IMR-90 (cell line): ENCODE measurements at regions not wholly inside any gene's neighbourhood (a gene's known extent, or its start where the extent isn't known, plus 50 kb on each side); places are given as distances from the start of the nearest gene placed in this dataset.

Experiments
- ATAC-seq: fragments of 200-7000 bp; cut with Tn5 transposase; 2 replicates; pipeline ENCODE4 v1.9.1; 2020; ENCODE audit warnings: low read depth, mild to moderate bottlenecking, moderate library complexity
- BruUV-seq: library from RNA; stranded (reverse); fragments of 400-500 nt; replicated peaks from 2 replicates; lab custom pipeline; 2021; lab: Mats Ljungman, UMichigan
- CTCF ChIA-PET: fragments of 300-600 bp; formaldehyde crosslinking; extraction: SDS; loops from one replicate; lab custom pipeline; 2021; ENCODE audit warnings: antibody characterized with exemption; lab: Yijun Ruan, JAX
- POLR2A ChIA-PET: fragments of 300-600 bp; sonication (Branson Sonifier 250); formaldehyde crosslinking; loops from one replicate; lab custom pipeline; 2022; ENCODE audit warnings: antibody characterized with exemption; ENCODE audit not compliant: unreplicated experiment; lab: Charles Lee
- DNase-seq: peaks from one replicate; pipeline ENCODE4 v3.0.0; 2013
- H2AFZ ChIP-seq: replicated peaks from 2 replicates; pipeline ENCODE3; 2013; ENCODE audit warnings: low read length, mild to moderate bottlenecking; ENCODE audit not compliant: poor library complexity
- H2AK5ac ChIP-seq: 2 replicates; pipeline ENCODE4 v1.6.1; 2013; ENCODE audit warnings: low read depth, low read length, inconsistent platforms
- H2AK9ac ChIP-seq: replicated peaks from 2 replicates; pipeline ENCODE3; 2013; ENCODE audit warnings: mild to moderate bottlenecking, low read depth, low read length, moderate library complexity; ENCODE audit not compliant: poor library complexity
- H2BK120ac ChIP-seq: 2 replicates; pipeline ENCODE4 v1.6.1; 2013; ENCODE audit warnings: low read depth, low read length, inconsistent platforms
- H2BK15ac ChIP-seq: 3 replicates; pipeline ENCODE4 v1.6.1; 2013; ENCODE audit warnings: low read depth, low read length, inconsistent platforms
- H2BK20ac ChIP-seq: 2 replicates; pipeline ENCODE4 v1.6.1; 2013; ENCODE audit warnings: low read depth, mild to moderate bottlenecking, inconsistent platforms, low read length, moderate library complexity
- H2BK5ac ChIP-seq: 2 replicates; pipeline ENCODE4 v1.6.1; 2013; ENCODE audit warnings: mild to moderate bottlenecking, low read depth, low read length, inconsistent platforms; ENCODE audit not compliant: poor library complexity, severe bottlenecking
- H3K14ac ChIP-seq: replicated peaks from 2 replicates; pipeline ENCODE4 v1.6.1; 2013; ENCODE audit warnings: low read depth, low read length, inconsistent platforms
- H3K18ac ChIP-seq: 2 replicates; pipeline ENCODE4 v1.6.1; 2013; ENCODE audit warnings: low read depth, low read length, control low read depth
- H3K23ac ChIP-seq: 2 replicates; pipeline ENCODE4 v1.6.1; 2013; ENCODE audit warnings: low read depth, low read length, inconsistent platforms
- H3K27ac ChIP-seq: 2 replicates; pipeline ENCODE4 v1.5.1; 2013; ENCODE audit warnings: mild to moderate bottlenecking, control low read depth, low read length; ENCODE audit not compliant: insufficient read depth
- H3K27me3 ChIP-seq: 2 replicates; pipeline ENCODE4 v1.6.1; 2013; ENCODE audit warnings: low read length; ENCODE audit not compliant: control insufficient read depth, insufficient read depth
- H3K36me3 ChIP-seq: 2 replicates; pipeline ENCODE4 v1.6.1; 2013; ENCODE audit warnings: low read length, mixed read lengths; ENCODE audit not compliant: control insufficient read depth, insufficient read depth
- H3K4ac ChIP-seq: 2 replicates; pipeline ENCODE4 v1.6.1; 2013; ENCODE audit warnings: low read depth, low read length, inconsistent platforms
- H3K4me1 ChIP-seq: 2 replicates; pipeline ENCODE4 v1.6.1; 2013; ENCODE audit warnings: low read length, mixed read lengths; ENCODE audit not compliant: control insufficient read depth, insufficient read depth
- H3K4me2 ChIP-seq: 2 replicates; pipeline ENCODE4 v1.6.1; 2013; ENCODE audit warnings: low read depth, mild to moderate bottlenecking, control low read depth, low read length, moderate library complexity
- H3K4me3 ChIP-seq: 2 replicates; pipeline ENCODE4 v1.5.1; 2013; ENCODE audit warnings: low read depth, mild to moderate bottlenecking, control low read depth, low read length, moderate library complexity; ENCODE audit not compliant: insufficient read depth
- H3K56ac ChIP-seq: 2 replicates; pipeline ENCODE4 v1.6.1; 2013; ENCODE audit warnings: low read length, inconsistent platforms; ENCODE audit not compliant: insufficient read depth; ENCODE audit errors: extremely low read depth
- H3K79me1 ChIP-seq, 2 experiments: 2 replicates each; pipeline ENCODE4 v1.6.1; 2013; ENCODE audit warnings: low read length in 2 of 2, inconsistent platforms in 1 of 2, low read depth in 1 of 2
- H3K9ac ChIP-seq: 2 replicates; pipeline ENCODE4 v1.6.1; 2013; ENCODE audit warnings: low read depth, low read length, control low read depth
- H3K9me1 ChIP-seq: 2 replicates; pipeline ENCODE4 v1.6.1; 2013; ENCODE audit warnings: low read length, inconsistent platforms; ENCODE audit not compliant: insufficient read depth
- H3K9me3 ChIP-seq: 2 replicates; pipeline ENCODE4 v1.6.1; 2013; ENCODE audit warnings: low read length; ENCODE audit not compliant: control insufficient read depth, insufficient read depth
- H4K20me1 ChIP-seq: 2 replicates; pipeline ENCODE4 v1.6.1; 2013; ENCODE audit warnings: low read length, inconsistent platforms; ENCODE audit not compliant: insufficient read depth
- H4K5ac ChIP-seq: 2 replicates; pipeline ENCODE4 v1.6.1; 2013; ENCODE audit warnings: mild to moderate bottlenecking, low read depth, low read length, control low read depth
- H4K8ac ChIP-seq, 2 experiments: 2 replicates each; pipeline ENCODE4 v1.6.1; 2013; ENCODE audit warnings: low read depth in 2 of 2, low read length in 2 of 2, control low read depth in 1 of 2, inconsistent platforms in 1 of 2
- H4K91ac ChIP-seq: 2 replicates; pipeline ENCODE4 v1.6.1; 2013; ENCODE audit warnings: low read depth, low read length, inconsistent platforms; ENCODE audit not compliant: insufficient read depth
- BHLHE40 ChIP-seq: fragments of 150-350 bp; IDR thresholded peaks from 2 replicates; pipeline ENCODE4 v1.6.1; 2016; ENCODE audit warnings: mild to moderate bottlenecking, low read depth, low read length
- CEBPB ChIP-seq: IDR thresholded peaks from 2 replicates; pipeline ENCODE4 v1.6.1; 2012; ENCODE audit warnings: low read depth, low read length, improper control_type of control experiment
- CHD1 ChIP-seq: IDR thresholded peaks from 2 replicates; pipeline ENCODE4 v1.6.1; 2012; ENCODE audit warnings: low read depth, low read length, improper control_type of control experiment
- ELK1 ChIP-seq: fragments of 150-350 bp; IDR thresholded peaks from 2 replicates; pipeline ENCODE4 v1.6.1; 2016; ENCODE audit warnings: low read depth, mild to moderate bottlenecking, low read length, moderate library complexity, borderline replicate concordance
- FOS ChIP-seq: fragments of 150-350 bp; IDR thresholded peaks from 2 replicates; pipeline ENCODE4 v1.6.1; 2016; ENCODE audit warnings: low read depth, low read length
- MAFK ChIP-seq: IDR thresholded peaks from 2 replicates; pipeline ENCODE4 v1.6.1; 2012; ENCODE audit warnings: low read depth, low read length, improper control_type of control experiment
- MXI1 ChIP-seq: IDR thresholded peaks from 2 replicates; pipeline ENCODE4 v1.6.1; 2012; ENCODE audit warnings: low read depth, mild to moderate bottlenecking, low read length, moderate library complexity, borderline replicate concordance
- NFE2L2 ChIP-seq: fragments of 150-350 bp; IDR thresholded peaks from 2 replicates; pipeline ENCODE4 v1.6.1; 2016; ENCODE audit warnings: low read depth, mild to moderate bottlenecking, low read length
- POLR2A ChIP-seq: IDR thresholded peaks from 2 replicates; pipeline ENCODE4 v1.6.1; 2012; ENCODE audit warnings: mild to moderate bottlenecking, low read depth, low read length
- RAD21 ChIP-seq: IDR thresholded peaks from 2 replicates; pipeline ENCODE4 v1.6.1; 2012; ENCODE audit warnings: low read length, improper control_type of control experiment
- RCOR1 ChIP-seq: IDR thresholded peaks from 2 replicates; pipeline ENCODE4 v1.6.1; 2012; ENCODE audit warnings: mild to moderate bottlenecking, low read length, improper control_type of control experiment; ENCODE audit not compliant: insufficient replicate concordance
- RFX5 ChIP-seq: IDR thresholded peaks from 2 replicates; pipeline ENCODE4 v1.8.0; 2012; ENCODE audit warnings: low read depth, mild to moderate bottlenecking, low read length, moderate library complexity
- SMC3 ChIP-seq: fragments of 150-350 bp; IDR thresholded peaks from 2 replicates; pipeline ENCODE4 v1.6.1; 2016; ENCODE audit warnings: low read depth, mild to moderate bottlenecking, antibody characterized with exemption, low read length, moderate library complexity
- USF2 ChIP-seq: fragments of 150-350 bp; IDR thresholded peaks from 2 replicates; pipeline ENCODE4 v1.6.1; 2017; ENCODE audit warnings: mild to moderate bottlenecking, antibody characterized with exemption, low read length, low read depth
- WGBS, 2 experiments: methylation state at CpG; one replicate each; pipeline versions ENCODE4 v1.1.5 to v1.1.7; 2013; ENCODE audit warnings: missing lambda C conversion rate in 2 of 2; ENCODE audit not compliant: insufficient read length in 1 of 2; ENCODE audit errors: extremely low coverage in 2 of 2; 5-methylcytosine and 5-hydroxymethylcytosine counted together
- dilution Hi-C: fragments of 300-500 bp; cut with HindIII; formaldehyde crosslinking; loops from one replicate; pipeline ENCODE4 v1.14.3; 2018; ENCODE audit warnings: low sequenced_read_pairs; ENCODE audit not compliant: unreplicated experiment
- in situ Hi-C: fragments of 300-500 bp; cut with MboI; formaldehyde crosslinking; loops from 3 replicates; pipeline ENCODE4 v1.14.3; 2019; ENCODE audit warnings: low sequenced_read_pairs, inconsistent platforms, mixed read lengths
- intact Hi-C: fragments of 100-400 bp; cut with micrococcal nuclease; formaldehyde crosslinking; loops from 2 replicates; pipeline ENCODE4 v1.10.0; 2022

GRCh38 chr13:102993348-102993747 is 72.9 kb downstream of the SLC10A2 start:
- DNase-seq (no peak), ATAC-seq (no peak)
- intact Hi-C loops (no loop called here), in situ Hi-C loops (no loop called here), dilution Hi-C loops (no loop called here)
- Histone ChIP-seq H4K91ac (no peak overlapping the region), H2BK120ac (no peak overlapping the region), H3K27me3 (no peaks in the 10 kb centered on the region), H3K9me1 (no peaks in the 10 kb centered on the region), H3K4me3 (no peak overlapping the region), H3K4ac (no peak overlapping the region), H2BK5ac (no peak overlapping the region), H3K79me1 (no peaks in the 10 kb centered on the region), H3K27ac (no peak overlapping the region), H3K4me2 (no peak overlapping the region), H2AK9ac (no peak overlapping the region), H4K5ac (no peak overlapping the region), H3K4me1 (no peaks in the 10 kb centered on the region), H3K9me3 (peaks cover 6% of the 10 kb centered on the region), H2BK15ac (no peak overlapping the region), H3K9ac (no peak overlapping the region), H2BK20ac (no peak overlapping the region), H2AFZ (no peak overlapping the region), H3K14ac (no peak overlapping the region), H2AK5ac (no peak overlapping the region), H4K20me1 (no peaks in the 10 kb centered on the region), H3K18ac (no peak overlapping the region), H3K36me3 (no peaks in the 10 kb centered on the region), H3K23ac (no peak overlapping the region), H4K8ac (no peak overlapping the region), H3K56ac (no peak overlapping the region)
- TF ChIP-seq USF2 = no peak
- TF ChIP-seq RCOR1 = no peak
- no peak for TF ChIP-seq NFE2L2
- TF ChIP-seq MAFK = no peak
- TF ChIP-seq BHLHE40 = no peak
- TF ChIP-seq CEBPB = no peak
- TF ChIP-seq SMC3 = no peak
- TF ChIP-seq RFX5 = no peak
- TF ChIP-seq RAD21 = no peak
- no peak for TF ChIP-seq ELK1
- no peak for TF ChIP-seq CHD1
- TF ChIP-seq FOS = no peak
- TF ChIP-seq POLR2A = no peak
- no peak for TF ChIP-seq MXI1
- POLR2A ChIA-PET = no interaction called here
- no TSS peak for BruUV-seq
- WGBS, 2 experiments = no CpG with 5 or more reads among the region's 2 CpGs
- CTCF ChIA-PET = no interaction called here
